GM12878 (cell line): ENCODE measurements at regions not wholly inside any gene's neighbourhood (a gene's known extent, or its start where the extent isn't known, plus 50 kb on each side); places are given as distances from the start of the nearest gene placed in this dataset.

ENCODE experiments used
- ATAC-seq: fragments of 200-7000 bp; cut with Tn5 transposase; 3 replicates; pipeline ENCODE4 v1.9.1; 2020; ENCODE audit warnings: mild to moderate bottlenecking, moderate library complexity
- BruUV-seq: library from RNA; stranded (reverse); fragments of 400-500 nt; replicated peaks from 2 replicates; lab custom pipeline; 2021; lab: Mats Ljungman, UMichigan
- CTCF ChIA-PET: fragments of 300-600 bp; sonication (Branson Sonifier 250); formaldehyde crosslinking; extraction: SDS; loops from one replicate; lab custom pipeline; 2021; ENCODE audit warnings: inconsistent platforms; lab: Yijun Ruan, JAX
- POLR2A ChIA-PET: fragments of 350-600 bp; formaldehyde crosslinking; extraction: SDS; loops from one replicate; lab custom pipeline; 2021; ENCODE audit warnings: inconsistent platforms; lab: Charles Lee
- RAD21 ChIA-PET: fragments of 300-600 bp; sonication (Branson Sonifier 250); formaldehyde crosslinking; loops from one replicate; lab custom pipeline; 2023; ENCODE audit warnings: antibody characterized with exemption; ENCODE audit not compliant: unreplicated experiment; lab: Charles Lee
- SMC1A ChIA-PET: fragments of 300-600 bp; sonication (Branson Sonifier 250); formaldehyde crosslinking; loops from one replicate; lab custom pipeline; 2023; ENCODE audit not compliant: unreplicated experiment, uncharacterized antibody; lab: Charles Lee
- DNase-seq: peaks from one replicate; pipeline ENCODE4 v3.0.0-alpha.2; 2011; ENCODE audit warnings: low read depth, low spot score
- FAIRE-seq: peaks from 3 replicates; lab custom pipeline; 2011; peaks lifted over from hg19 to GRCh38; lab: Jason Lieb, UNC
- H2AFZ ChIP-seq: 2 replicates; pipeline ENCODE4 v1.6.0; 2011; ENCODE audit warnings: low read depth, low read length, control low read depth; ENCODE audit not compliant: control insufficient read depth
- H3K27ac ChIP-seq: 2 replicates; pipeline ENCODE4 v1.5.1; 2011; ENCODE audit warnings: control low read depth; ENCODE audit not compliant: control insufficient read depth, insufficient read depth
- H3K27me3 ChIP-seq, 2 experiments: replicated peaks in 1 of 2; 2 replicates each; pipeline versions ENCODE4 v1.6.0 to v1.6.1; 2011; ENCODE audit warnings: low read length in 1 of 2; ENCODE audit not compliant: control insufficient read depth in 2 of 2, insufficient read depth in 2 of 2
- H3K36me3 ChIP-seq, 2 experiments: 2 replicates each; pipeline ENCODE4 v1.5.1; 2011; ENCODE audit warnings: low read length in 1 of 2; ENCODE audit not compliant: control insufficient read depth in 2 of 2, insufficient read depth in 2 of 2
- H3K4me1 ChIP-seq: 2 replicates; pipeline ENCODE4 v1.6.1; 2011; ENCODE audit warnings: mild to moderate bottlenecking, low read length, moderate library complexity, mixed read lengths; ENCODE audit not compliant: control insufficient read depth, insufficient read depth
- H3K4me2 ChIP-seq: 2 replicates; pipeline ENCODE4 v1.6.0; 2011; ENCODE audit warnings: control low read depth; ENCODE audit not compliant: control insufficient read depth, insufficient read depth
- H3K4me3 ChIP-seq: fragments of 200-600 bp; sonication (generic); 2 replicates; pipeline ENCODE4 v1.5.1; 2016
- H3K79me2 ChIP-seq: 2 replicates; pipeline ENCODE4 v1.6.0; 2011; ENCODE audit warnings: low read length; ENCODE audit not compliant: control insufficient read depth, insufficient read depth
- H3K9ac ChIP-seq: 2 replicates; pipeline ENCODE4 v1.8.0; 2011; ENCODE audit warnings: low read length, control low read depth, mixed read lengths; ENCODE audit not compliant: control insufficient read depth, insufficient read depth
- H3K9me3 ChIP-seq: replicated peaks from 3 replicates; pipeline ENCODE4 v1.5.1; 2011; ENCODE audit warnings: mild to moderate bottlenecking, low read length; ENCODE audit not compliant: control insufficient read depth, insufficient read depth
- H4K20me1 ChIP-seq: 2 replicates; pipeline ENCODE4 v1.6.0; 2011; ENCODE audit not compliant: control insufficient read depth, insufficient read depth
- ATF2 ChIP-seq: IDR thresholded peaks from 2 replicates; pipeline ENCODE4 v1.6.1; 2012; ENCODE audit warnings: low read length, inconsistent platforms
- BCL11A ChIP-seq: IDR thresholded peaks from 2 replicates; pipeline ENCODE4 v1.6.1; 2011; ENCODE audit warnings: low read depth, low read length
- BMI1 ChIP-seq: fragments of 450-650 bp; IDR thresholded peaks from 2 replicates; pipeline ENCODE4 v1.6.1; 2016; ENCODE audit warnings: mild to moderate bottlenecking, moderate library complexity, borderline replicate concordance
- EP300 ChIP-seq, 2 experiments: fragments of 150-350 bp in 1 of 2; IDR thresholded peaks; 2 replicates each; pipeline ENCODE4 v1.6.1; 2011 to 2012; ENCODE audit warnings: low read depth in 2 of 2, low read length in 2 of 2, borderline replicate concordance in 1 of 2, improper control_type of control experiment in 1 of 2, inconsistent platforms in 1 of 2; ENCODE audit not compliant: control insufficient read depth in 1 of 2
- GATAD2B ChIP-seq: fragments of 450-650 bp; conservative IDR thresholded peaks from 2 replicates; pipeline ENCODE4 v1.6.1; 2017; ENCODE audit warnings: low read depth, mild to moderate bottlenecking, moderate library complexity
- HDAC6 ChIP-seq: fragments of 200-600 bp; sonication (generic); IDR thresholded peaks from one replicate; pipeline ENCODE4 v1.8.0; 2017; ENCODE audit warnings: antibody characterized with exemption; ENCODE audit not compliant: unreplicated experiment
- IKZF1 ChIP-seq: fragments of 450-650 bp; conservative IDR thresholded peaks from 2 replicates; pipeline ENCODE4 v1.6.1; 2017; ENCODE audit warnings: antibody characterized with exemption, mild to moderate bottlenecking
- MTA2 ChIP-seq: fragments of 450-650 bp; IDR thresholded peaks from 2 replicates; pipeline ENCODE4 v1.6.1; 2016; ENCODE audit warnings: low read depth, mild to moderate bottlenecking, moderate library complexity
- MYB ChIP-seq: fragments of 150-350 bp; IDR thresholded peaks from 2 replicates; pipeline ENCODE4 v1.6.1; 2014; ENCODE audit warnings: mild to moderate bottlenecking, low read depth, low read length, borderline replicate concordance
- YBX1 ChIP-seq: fragments of 450-650 bp; IDR thresholded peaks from 2 replicates; pipeline ENCODE4 v1.6.1; 2016; ENCODE audit warnings: antibody characterized with exemption
- ZSCAN29 ChIP-seq: fragments of 450-650 bp; IDR thresholded peaks from 2 replicates; pipeline ENCODE4 v1.6.1; 2017; ENCODE audit warnings: mild to moderate bottlenecking, moderate library complexity
- WGBS: methylation state at CpG from one replicate; pipeline ENCODE4 v1.1.6; 2016; ENCODE audit warnings: low lambda C conversion rate; ENCODE audit not compliant: insufficient replicate concordance, insufficient coverage; ENCODE audit errors: missing lambda C conversion rate; 5-methylcytosine and 5-hydroxymethylcytosine counted together
- in situ Hi-C: fragments of 300-500 bp; cut with MboI; formaldehyde crosslinking; loops from 9 replicates; pipeline ENCODE4 v1.14.3; 2018; ENCODE audit warnings: mixed read lengths
- intact Hi-C: fragments of 100-400 bp; cut with micrococcal nuclease; formaldehyde crosslinking; loops from one replicate; pipeline ENCODE4 v1.14.2; 2022; ENCODE audit not compliant: unreplicated experiment
- TF ChIP-seq, protein P1 (sequence below): IDR thresholded peaks from 2 replicates; pipeline ENCODE4 v1.6.1; 2011; ENCODE audit warnings: low read depth, mild to moderate bottlenecking, low read length, moderate library complexity, borderline replicate concordance; ENCODE audit errors: extremely low read depth

- CTCF ChIA-PET, result no interaction called here
- Histone ChIP-seq H3K36me3 (no peaks in the 10 kb centered on the region), H3K27me3 (no peaks in the 10 kb centered on the region; a peak in 1 of 4 replicates), H3K4me3 (no peak overlapping the region), H3K9me3 (no peaks in the 10 kb centered on the region), H4K20me1 (no peaks in the 10 kb centered on the region), H3K79me2 (no peaks in the 10 kb centered on the region), H3K9ac (no peak overlapping the region), H3K4me2 (no peak overlapping the region), H2AFZ (no peak overlapping the region), H3K27ac (no peak overlapping the region), H3K4me1 (no peaks in the 10 kb centered on the region)
- BruUV-seq, result no TSS peak
- DNase-seq (no peak), FAIRE-seq (no peak), ATAC-seq (no peak)
- in situ Hi-C loops, result no loop called here
- no peak for TF ChIP-seq EP300 (IDR thresholded peaks at IDR 0.05; ENCODE audit: borderline replicate concordance in 1 of 2, control insufficient read depth in 1 of 2, low read depth in 2 of 2, low read length in 2 of 2)
- no peak for TF ChIP-seq YBX1
- SMC1A ChIA-PET, result no interaction called here
- WGBS, result 20% methylated on average over 7 of the region's 7 CpGs
- intact Hi-C loops, result no loop called here
- RAD21 ChIA-PET, result no interaction called here
- POLR2A ChIA-PET, result no interaction called here
Observed at GRCh38 chr2:119083416-119083815, 75.1 kb downstream of the C1QL2 start.

GRCh38 chr2:119082821-119083400, 75.6 kb downstream of the C1QL2 start:
- Histone ChIP-seq H3K4me2 (no peak overlapping the region), H3K27me3 (no peaks in the 10 kb centered on the region; a peak in 1 of 4 replicates), H3K9ac (no peak overlapping the region), H2AFZ (no peak overlapping the region), H3K27ac (no peak overlapping the region), H3K9me3 (no peaks in the 10 kb centered on the region), H3K4me3 (no peak overlapping the region), H4K20me1 (no peaks in the 10 kb centered on the region), H3K4me1 (no peaks in the 10 kb centered on the region), H3K36me3 (no peaks in the 10 kb centered on the region), H3K79me2 (no peaks in the 10 kb centered on the region)
- no TSS peak for BruUV-seq
- CTCF ChIA-PET, result interaction anchor here (0.6 kb wide), 1 partner anchor 480 kb away, joined by 3 read pairs; no protein-coding TSS in a partner anchor
- ATAC-seq, result no peak
- WGBS, result 23% methylated on average over 10 of the region's 10 CpGs
- RAD21 ChIA-PET, result no interaction called here
- TF ChIP-seq, protein P1, sequence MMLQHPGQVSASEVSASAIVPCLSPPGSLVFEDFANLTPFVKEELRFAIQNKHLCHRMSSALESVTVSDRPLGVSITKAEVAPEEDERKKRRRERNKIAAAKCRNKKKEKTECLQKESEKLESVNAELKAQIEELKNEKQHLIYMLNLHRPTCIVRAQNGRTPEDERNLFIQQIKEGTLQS, result no peak
- TF ChIP-seq ZSCAN29 (no peak), BCL11A (no peak), GATAD2B (no peak), MYB (no peak), ATF2 (no peak), BMI1 (no peak), IKZF1 (no peak), MTA2 (no peak), HDAC6 (no peak)
- intact Hi-C loops, result no loop called here
- in situ Hi-C loops, result no loop called here
- DNase-seq, result no peak
- POLR2A ChIA-PET, result no interaction called here
- SMC1A ChIA-PET, result no interaction called here
- no peak for FAIRE-seq
